ENCODE measurements at regions not wholly inside any gene's neighbourhood (a gene's known extent, or its start where the extent isn't known, plus 50 kb on each side); places are given as distances from the start of the nearest gene placed in this dataset.

DNA sequence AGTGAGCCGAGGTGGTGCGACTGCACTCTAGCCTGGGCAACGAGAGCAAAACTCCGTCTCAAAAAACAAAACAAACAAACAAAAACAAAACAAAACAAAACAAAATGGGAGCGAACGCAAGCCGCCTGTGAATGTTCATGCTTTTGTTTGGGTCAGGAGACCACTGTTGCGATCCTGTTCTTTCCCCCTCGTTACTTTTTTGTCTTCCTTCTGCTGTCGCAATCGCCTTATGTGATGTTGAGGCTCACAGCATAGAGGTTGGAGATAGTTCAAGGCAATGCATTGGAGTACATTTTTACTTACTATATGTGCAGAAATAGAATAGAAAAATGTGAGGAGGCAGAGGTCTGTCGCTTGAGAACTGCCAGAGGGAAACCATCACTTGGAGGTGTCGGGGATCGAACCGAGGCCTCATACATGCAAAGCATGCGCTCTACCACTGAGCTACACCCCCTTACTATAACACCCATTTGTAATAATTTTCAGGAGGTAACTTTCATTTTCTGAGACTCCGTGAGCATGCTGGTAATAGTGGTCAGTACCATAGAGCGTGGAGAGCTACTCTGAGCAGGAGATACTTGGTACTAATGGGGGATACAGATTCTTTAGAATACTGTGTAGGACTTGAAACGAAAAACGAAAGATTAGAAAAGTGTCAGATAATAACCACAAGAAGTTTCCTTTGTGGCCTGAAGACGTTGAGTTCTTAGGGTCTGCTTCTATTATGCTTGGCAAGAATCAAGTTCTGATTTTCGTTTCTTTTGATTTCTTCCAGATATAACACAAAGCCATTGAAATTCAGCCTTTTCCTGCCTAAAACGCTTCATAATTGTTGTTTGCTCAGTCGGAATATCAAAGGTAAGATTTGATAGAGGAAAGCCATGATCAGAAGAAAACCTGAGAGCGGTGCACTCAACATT is 121.1 kb downstream of the TRIM27 start:
- TF ChIP-seq CTCF (conservative IDR thresholded peaks at IDR 0.05; ENCODE audit: low read length) (no peak), EZH2phosphoT487 (IDR thresholded peaks at IDR 0.05; ENCODE audit: borderline replicate concordance) (no peak)
